Right renal pelvis (tissue), 4 donors: ENCODE measurements at regions not wholly inside any gene's neighbourhood (a gene's known extent, or its start where the extent isn't known, plus 50 kb on each side); places are given as distances from the start of the nearest gene placed in this dataset.

ENCODE experiments used
- DNase-seq, 4 donors: peaks; one replicate each; pipeline ENCODE4 v3.0.0-alpha.2; 2013; ENCODE audit warnings: low read depth in 4 of 4, low spot score in 3 of 4, missing footprints in 1 of 4

DNA sequence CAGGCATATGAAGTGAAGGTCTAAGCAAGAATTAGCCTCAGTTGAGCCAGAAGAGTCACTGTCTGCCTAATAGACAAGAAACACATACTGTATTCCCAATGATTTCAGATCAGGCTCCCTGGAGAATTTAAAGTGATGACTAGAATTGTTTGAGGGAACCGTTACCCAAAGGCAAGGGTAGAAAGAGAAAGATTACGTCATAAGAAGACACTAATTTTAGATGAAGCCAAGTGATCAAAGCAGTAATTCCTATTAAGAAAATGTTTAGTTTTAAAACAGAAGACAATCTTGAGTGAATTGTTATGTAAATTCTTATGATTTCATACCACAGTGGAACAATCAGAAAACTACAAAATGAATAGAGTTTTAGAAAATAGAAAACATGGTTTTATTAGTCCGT is 194.5 kb upstream of the ARSJ start:
- DNase-seq = no peak

GRCh38 chr4:114177628-114178027 is 198.2 kb upstream of the ARSJ start:
- DNase-seq = no peak

DNA sequence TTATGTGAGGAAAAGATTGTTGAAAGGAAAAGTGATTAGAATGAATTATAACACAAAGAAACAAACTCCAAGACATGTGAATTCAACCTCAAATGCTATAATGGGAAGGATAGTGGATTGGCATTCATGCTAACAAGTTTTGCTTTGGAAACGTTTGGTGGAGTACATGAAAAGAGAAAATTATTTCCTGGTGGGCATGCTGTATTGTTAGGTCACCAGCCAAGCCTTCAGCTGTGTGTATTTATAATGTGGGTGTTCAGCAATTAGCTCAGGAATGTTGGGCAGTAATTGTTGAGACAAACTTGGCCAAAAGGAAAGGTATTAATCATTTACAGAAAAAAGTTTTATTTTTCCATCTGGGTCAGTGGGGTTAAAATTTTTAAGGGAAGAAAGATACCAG is 198.9 kb upstream of the ARSJ start:
- no peak for DNase-seq

DNA sequence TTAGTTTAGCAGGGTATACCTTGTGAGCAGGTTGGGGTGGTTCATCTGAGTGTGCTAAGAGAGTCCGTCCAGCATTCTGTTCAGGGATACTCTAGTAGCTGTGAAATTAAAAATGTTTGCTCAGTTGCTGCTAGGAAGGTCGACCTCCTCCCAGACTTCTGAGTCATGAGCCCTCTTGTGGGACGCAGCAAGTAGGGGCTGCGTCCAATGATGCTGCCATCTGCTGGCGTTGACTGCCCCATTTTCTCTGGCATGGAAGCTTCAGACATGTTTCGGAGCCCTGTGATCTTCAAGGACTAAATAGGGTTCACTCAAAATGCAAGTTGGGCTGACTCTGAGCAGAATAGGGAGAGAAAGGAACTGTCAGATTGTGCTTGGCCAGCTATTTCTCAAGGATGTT is 201.0 kb upstream of the ARSJ start:
- no peak for DNase-seq

GRCh38 chr4:114184901-114185300 is 205.5 kb upstream of the ARSJ start:
- no peak for DNase-seq

DNA sequence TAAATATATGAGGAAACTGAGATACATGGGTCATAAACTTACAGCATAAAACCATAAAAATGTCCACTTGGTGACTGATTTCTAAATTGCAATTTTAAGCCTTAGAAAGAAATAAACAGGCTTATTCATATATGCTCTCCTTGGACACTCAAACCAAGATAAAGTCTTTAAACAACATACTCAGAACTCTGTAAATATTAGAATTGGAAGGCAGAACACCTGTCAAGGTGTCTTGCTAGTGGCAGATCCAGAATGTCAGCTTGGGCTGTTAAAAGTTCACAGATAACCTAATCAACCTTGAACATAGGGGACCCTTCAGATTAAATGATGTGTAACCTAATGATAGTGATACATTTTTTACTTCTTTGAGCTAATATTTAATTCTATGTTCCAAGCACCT is 208.1 kb upstream of the ARSJ start:
- no peak for DNase-seq

- no peak for DNase-seq
Measured at GRCh38 chr4:114191496-114191895, 212.0 kb upstream of the ARSJ start.

DNA sequence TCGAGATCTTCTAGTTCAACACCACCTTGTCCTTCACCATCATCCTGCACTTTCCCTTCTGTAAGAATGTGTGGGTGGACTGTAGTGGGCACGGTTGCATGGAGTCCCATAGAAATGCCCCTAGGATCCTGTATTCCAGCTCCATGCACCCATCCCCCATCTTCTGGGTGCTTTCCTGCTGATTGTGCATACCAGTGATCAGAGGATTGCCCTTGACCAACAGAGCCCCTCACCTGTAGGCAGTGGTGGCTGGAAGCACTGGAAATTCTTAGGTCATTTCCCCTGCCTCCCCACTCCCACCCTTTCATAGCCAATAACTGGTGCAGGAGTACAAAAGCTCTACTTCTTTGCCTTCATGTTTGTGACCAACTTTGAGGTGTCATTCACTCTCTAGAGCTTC is 213.4 kb upstream of the ARSJ start:
- no peak for DNase-seq

DNA sequence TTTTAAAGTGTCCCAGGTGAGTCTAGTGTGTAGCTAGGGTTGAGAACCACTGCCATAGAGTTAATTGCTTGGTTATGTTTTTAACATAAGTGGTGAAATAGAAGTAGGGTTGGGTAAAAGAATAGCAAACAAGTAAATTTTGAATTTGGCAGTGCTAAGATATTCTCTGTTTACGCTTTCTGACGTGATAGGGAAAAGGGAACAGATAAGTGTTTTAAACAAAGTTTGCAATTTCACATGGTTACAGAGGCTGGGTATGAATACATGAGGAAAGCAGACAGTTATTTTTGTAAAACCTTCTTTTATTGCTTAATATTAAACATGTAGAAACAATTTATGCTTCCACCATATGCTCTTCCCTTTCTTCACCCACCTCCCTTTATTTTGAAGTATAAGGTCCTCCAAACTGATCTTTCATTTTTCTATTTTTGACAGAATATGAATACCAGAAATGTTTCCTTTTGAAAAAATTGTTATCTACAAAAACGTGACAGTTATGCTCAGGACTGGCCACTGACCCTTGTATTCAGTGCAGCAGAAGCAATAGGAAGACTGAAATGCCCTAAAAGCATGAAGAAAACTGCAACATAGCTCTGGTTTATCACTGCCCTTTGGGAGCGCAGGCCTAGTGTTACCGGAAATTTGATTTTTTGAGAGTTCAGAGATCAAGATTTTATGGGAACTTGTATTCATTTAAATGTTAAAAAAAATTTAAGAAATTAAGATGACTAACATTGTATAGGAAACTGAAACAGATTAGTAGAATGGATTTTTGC is 214.4 kb upstream of the ARSJ start:
- DNase-seq = no peak

DNA sequence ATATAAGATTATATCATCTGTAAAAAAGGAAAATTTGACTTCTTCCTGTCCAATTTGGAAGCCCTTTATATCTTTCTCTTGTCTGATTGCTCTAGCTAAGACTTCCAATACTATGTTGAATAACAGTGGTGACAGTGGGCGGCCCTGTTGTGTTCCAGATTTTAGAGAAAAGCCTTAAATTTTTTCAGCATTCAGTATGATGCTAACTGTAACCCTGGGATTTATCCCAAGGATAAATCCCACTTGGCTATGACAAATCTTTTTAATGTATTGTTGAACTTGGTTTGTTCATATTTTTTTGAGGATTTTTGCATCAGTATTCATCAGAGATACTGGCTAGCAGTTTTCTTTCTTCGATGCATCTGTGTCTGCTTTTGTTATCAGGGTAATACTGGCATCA is 217.2 kb upstream of the ARSJ start:
- DNase-seq = no peak

DNA sequence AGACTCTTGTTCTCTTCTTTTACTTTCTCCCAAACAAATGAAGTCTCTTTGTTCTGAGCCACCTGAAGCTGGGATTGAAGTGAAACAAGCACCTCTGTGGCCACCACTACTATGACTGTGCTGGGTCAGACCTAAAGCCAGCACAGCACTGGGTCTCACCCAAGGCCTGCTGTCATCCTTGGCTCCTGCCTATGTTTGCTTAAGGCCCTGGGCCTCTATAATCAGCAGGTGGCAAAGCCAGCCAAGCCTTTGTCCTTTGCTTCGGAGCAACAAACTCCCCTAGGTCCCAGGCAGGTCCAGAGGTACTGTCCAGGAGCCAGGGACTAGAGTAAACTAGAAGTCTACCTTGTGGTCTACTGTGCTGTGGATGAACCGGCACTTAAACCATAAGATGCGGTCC is 220.6 kb upstream of the ARSJ start:
- no peak for DNase-seq

DNA sequence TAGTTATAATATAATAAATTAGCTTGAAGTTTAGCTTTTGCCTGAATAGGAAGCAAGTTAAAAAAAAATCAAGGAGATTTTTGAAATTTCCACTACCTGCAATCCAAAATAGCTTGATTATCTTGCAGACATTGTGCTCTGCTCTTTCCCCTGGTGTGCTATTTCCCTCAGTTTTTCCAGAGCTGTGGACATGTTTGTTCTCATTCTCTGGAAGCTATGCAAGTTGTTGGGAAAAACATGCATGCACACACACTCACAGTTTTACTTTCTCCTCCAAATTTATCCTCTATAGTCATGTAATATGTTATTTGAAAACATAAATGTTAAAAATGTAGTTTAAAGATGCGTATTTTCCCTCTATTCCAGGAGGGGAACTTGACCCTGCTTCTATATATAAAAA is 225.8 kb upstream of the ARSJ start:
- DNase-seq = no peak

DNA sequence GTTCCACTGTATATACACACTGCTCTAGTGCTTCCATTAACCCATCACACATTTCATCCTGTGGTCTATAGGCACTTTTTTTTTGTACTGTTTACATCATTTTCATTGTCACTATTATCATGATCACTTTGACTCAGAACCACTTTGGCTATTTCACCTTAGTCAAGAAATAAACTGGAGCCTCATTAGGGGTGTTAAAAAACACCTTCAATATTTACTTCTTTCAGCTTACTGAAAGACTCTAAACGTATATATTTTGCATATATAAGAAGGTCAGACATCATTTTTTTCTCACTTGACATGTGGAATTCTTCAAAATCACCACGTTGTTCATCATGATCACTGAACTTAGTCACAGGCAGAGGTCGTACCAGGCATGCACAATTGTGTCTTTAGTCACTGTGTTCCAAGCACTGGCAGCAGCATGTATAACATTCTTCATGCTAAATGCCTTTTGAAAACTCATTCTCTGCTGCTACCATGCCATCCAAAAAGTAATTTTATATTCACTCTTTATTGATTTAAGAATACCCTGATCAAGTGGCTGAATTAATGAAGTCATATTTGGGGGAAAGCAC is 229.2 kb upstream of the ARSJ start:
- no peak for DNase-seq

DNA sequence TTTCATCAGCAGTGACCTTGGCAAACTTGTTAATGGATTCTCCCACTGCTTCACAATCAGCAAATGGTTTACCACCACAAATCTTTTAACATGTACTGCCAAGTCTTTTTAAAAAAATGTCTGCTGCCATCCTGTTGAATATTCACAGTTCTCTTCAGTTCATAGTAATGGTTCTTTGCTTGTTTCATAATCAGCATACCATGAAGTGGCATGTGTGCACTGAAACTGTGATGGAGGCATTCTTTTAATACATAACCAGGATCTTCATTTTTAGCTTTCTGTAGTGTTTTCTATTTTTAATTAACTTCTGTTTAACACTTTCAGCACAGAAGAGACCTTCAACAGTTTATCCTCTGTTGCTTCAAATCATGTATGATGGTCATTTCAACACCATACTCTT is 230.1 kb upstream of the ARSJ start:
- no peak for DNase-seq

DNA sequence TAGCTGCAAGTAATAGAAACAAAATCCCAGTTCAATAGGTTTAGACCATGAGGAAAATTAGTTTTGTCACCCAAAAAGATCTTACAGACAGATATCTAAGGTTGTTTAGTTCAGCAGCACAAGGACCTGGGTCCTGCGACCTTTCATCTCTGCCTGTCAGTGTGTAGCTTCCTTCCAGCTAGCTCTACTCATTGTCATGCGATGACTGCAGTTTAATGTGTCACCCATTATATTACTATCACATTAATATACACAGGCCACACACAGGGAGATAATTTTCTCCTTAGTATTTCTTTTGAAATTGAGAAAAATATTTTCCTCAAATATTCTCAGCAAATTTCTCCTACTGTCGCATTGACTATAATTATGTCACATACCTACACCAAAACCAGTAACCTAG is 232.1 kb upstream of the ARSJ start:
- no peak for DNase-seq

- DNase-seq = no peak
Measured at GRCh38 chr4:114217150-114217817, 237.8 kb upstream of the ARSJ start.

GRCh38 chr4:114223580-114223979 is 244.1 kb upstream of the ARSJ start:
- DNase-seq = no peak

DNA sequence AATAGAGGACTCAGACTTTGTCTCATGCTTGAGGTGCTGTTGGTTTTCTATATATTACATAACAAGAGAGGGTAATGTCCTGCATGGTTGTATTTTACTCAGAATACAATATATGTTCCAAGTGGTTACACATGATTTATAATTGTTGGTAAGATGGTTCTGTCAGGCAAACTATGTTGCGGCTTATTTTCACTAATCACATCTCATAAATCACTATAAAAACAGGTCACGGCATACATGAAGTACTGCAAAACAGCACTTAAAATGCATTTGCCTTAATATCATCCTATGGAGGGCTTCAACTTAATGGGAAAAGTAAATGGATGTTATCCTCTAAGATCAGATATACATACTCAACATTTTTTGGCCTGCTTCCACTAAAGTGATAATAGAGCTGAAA is 246.0 kb upstream of the ARSJ start:
- no peak for DNase-seq

GRCh38 chr4:114226179-114226578 is 246.7 kb upstream of the ARSJ start:
- DNase-seq = no peak

DNA sequence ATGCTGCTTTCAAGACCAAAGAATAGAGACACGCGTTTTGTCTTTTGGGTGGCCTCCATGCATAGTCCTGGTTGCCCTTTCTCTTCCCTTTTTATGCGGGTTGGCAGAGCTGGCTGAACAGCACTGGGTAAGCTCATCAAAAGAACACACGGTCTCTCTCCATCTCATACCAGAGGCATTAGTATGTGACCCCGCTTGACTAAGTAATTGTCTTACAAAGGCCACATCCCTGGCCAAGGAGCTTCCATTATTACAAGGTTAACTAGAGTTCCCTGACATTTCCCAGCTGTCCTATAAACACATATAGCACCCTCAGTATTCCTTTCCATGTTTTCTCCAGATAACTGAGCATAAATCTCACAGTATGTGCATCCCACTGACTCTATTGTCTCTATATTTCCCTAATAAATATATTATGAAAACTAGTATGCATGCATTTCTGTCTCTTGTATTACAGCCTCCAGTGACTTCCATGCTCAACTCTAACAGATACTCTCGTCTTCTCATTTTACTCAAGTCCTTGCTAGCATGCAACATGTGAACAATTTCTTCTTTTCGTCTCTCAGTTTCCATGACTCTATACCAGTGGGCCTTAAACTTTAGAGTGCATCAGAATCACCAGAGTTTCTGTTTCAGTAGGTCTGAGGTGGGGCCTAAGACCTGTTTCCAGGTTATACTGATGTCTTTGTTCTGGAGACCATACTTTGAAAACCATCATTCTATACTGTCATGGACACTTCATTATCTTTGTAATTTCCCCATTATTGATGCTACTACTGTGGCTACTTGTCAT is 247.7 kb upstream of the ARSJ start:
- DNase-seq = no peak

DNA sequence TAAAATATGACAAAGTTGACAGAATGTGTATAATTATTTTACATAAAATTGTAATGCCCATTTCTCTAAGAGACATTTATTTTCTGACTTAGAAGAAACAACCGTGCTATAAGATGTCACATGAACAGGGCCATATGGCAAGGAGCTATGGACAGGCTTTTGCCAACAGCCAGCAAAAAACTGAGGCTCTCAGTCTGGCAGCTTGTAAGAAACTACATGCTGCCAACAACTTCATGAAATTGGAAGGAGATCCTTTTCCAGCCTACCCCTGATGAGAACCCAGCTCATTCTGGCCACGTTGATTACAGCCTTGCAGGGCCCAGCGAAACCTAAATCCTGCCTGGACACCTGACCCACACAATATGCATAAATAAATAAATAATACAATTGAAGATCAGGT is 250.3 kb upstream of the ARSJ start:
- DNase-seq = no peak
